CD14-positive monocyte (primary cell): ENCODE measurements at regions not wholly inside any gene's neighbourhood (a gene's known extent, or its start where the extent isn't known, plus 50 kb on each side); places are given as distances from the start of the nearest gene placed in this dataset.

Experiments
- DNase-seq, 3 donors: peaks; one replicate each; pipeline ENCODE4 v3.0.0-alpha.2; 2011 to 2022
- H2AFZ ChIP-seq: 2 replicates; pipeline ENCODE4 v1.6.0; 2012; ENCODE audit warnings: mild to moderate bottlenecking, low read depth, low read length, inconsistent platforms; ENCODE audit not compliant: insufficient read depth, poor library complexity, severe bottlenecking
- H3K27ac ChIP-seq, 2 donors: 1 replicate in 1 of 2; 2 replicates in 1 of 2; pipeline ENCODE4 v1.5.1; 2012 to 2013; ENCODE audit warnings: low read length in 2 of 2, control low read depth in 1 of 2, inconsistent platforms in 1 of 2, low read depth in 1 of 2, mild to moderate bottlenecking in 1 of 2
- H3K27me3 ChIP-seq, 2 donors: one replicate each; pipeline versions ENCODE4 v1.6.0 to v1.6.1; 2011 to 2013; ENCODE audit warnings: low read length in 2 of 2; ENCODE audit not compliant: control insufficient read depth in 2 of 2, insufficient read depth in 2 of 2
- H3K36me3 ChIP-seq, 2 donors: replicated peaks in 1 of 2; 1 replicate in 1 of 2; 2 replicates in 1 of 2; pipeline versions ENCODE4 v1.5.1 to v1.6.1; 2012 to 2013; ENCODE audit warnings: low read length in 2 of 2, control low read depth in 1 of 2, inconsistent platforms in 1 of 2, mild to moderate bottlenecking in 1 of 2; ENCODE audit not compliant: insufficient read depth in 2 of 2, control insufficient read depth in 1 of 2
- H3K4me1 ChIP-seq, 2 donors: 1 replicate in 1 of 2; 2 replicates in 1 of 2; pipeline versions ENCODE4 v1.5.1 to v1.6.1; 2012 to 2013; ENCODE audit warnings: low read length in 2 of 2, control low read depth in 1 of 2, inconsistent platforms in 1 of 2, mild to moderate bottlenecking in 1 of 2, moderate library complexity in 1 of 2; ENCODE audit not compliant: insufficient read depth in 2 of 2, control insufficient read depth in 1 of 2
- H3K4me2 ChIP-seq: replicated peaks from 2 replicates; pipeline ENCODE3; 2012; ENCODE audit warnings: low read length, moderate library complexity, mild to moderate bottlenecking; ENCODE audit not compliant: poor library complexity, severe bottlenecking; ENCODE audit errors: extremely low read depth
- H3K4me3 ChIP-seq, 3 experiments: fragments of 200-600 bp in 1 of 3; sonication (generic) in 1 of 3; replicated peaks in 1 of 3; 1 replicate in 2 of 3; 2 replicates in 1 of 3; pipeline ENCODE4 v1.5.1; 2011 to 2013; ENCODE audit warnings: low read length in 3 of 3, mild to moderate bottlenecking in 3 of 3, control low read depth in 2 of 3, low read depth in 2 of 3, inconsistent platforms in 1 of 3, moderate library complexity in 1 of 3
- H3K79me2 ChIP-seq: 2 replicates; pipeline ENCODE4 v1.6.0; 2012; ENCODE audit warnings: mild to moderate bottlenecking, control low read depth, inconsistent platforms, low read length, moderate library complexity; ENCODE audit not compliant: insufficient read depth
- H3K9ac ChIP-seq: 2 replicates; pipeline ENCODE4 v1.6.0; 2017; ENCODE audit warnings: low read length, mild to moderate bottlenecking; ENCODE audit not compliant: insufficient read depth, poor library complexity, severe bottlenecking
- H3K9me3 ChIP-seq, 2 donors: replicated peaks in 1 of 2; 1 replicate in 1 of 2; 2 replicates in 1 of 2; pipeline versions ENCODE4 v1.5.1 to v1.6.1; 2012 to 2013; ENCODE audit warnings: low read length in 2 of 2, control low read depth in 1 of 2; ENCODE audit not compliant: control insufficient read depth in 1 of 2, insufficient read depth in 1 of 2
- H4K20me1 ChIP-seq: 2 replicates; pipeline ENCODE4 v1.6.0; 2012; ENCODE audit warnings: mild to moderate bottlenecking, low read length, control low read depth, moderate library complexity; ENCODE audit not compliant: insufficient read depth
- H3K27ac Mint-ChIP-seq, 7 donors: one replicate each; pipeline ENCODE4 v1.8.0; 2020; ENCODE audit warnings: mild to moderate bottlenecking in 7 of 7, mixed read lengths in 7 of 7, moderate library complexity in 6 of 7, inconsistent platforms in 2 of 7
- H3K27me3 Mint-ChIP-seq, 3 donors: one replicate each; pipeline ENCODE4 v1.8.0; 2021 to 2022; ENCODE audit warnings: low read depth in 3 of 3, mild to moderate bottlenecking in 3 of 3, mixed read lengths in 3 of 3, moderate library complexity in 3 of 3, inconsistent platforms in 1 of 3
- H3K36me3 Mint-ChIP-seq, 2 donors: one replicate each; pipeline ENCODE4 v1.8.0; 2020; ENCODE audit warnings: mixed read lengths in 2 of 2, inconsistent platforms in 1 of 2, mild to moderate bottlenecking in 1 of 2
- H3K4me1 Mint-ChIP-seq: one replicate; pipeline ENCODE4 v1.8.0; 2020; ENCODE audit warnings: mild to moderate bottlenecking, mixed read lengths
- H3K4me3 Mint-ChIP-seq, 2 donors: one replicate each; pipeline ENCODE4 v1.8.0; 2020; ENCODE audit warnings: mild to moderate bottlenecking in 2 of 2, mixed read lengths in 2 of 2, moderate library complexity in 1 of 2
- H3K9me3 Mint-ChIP-seq, 7 donors: one replicate each; pipeline ENCODE4 v1.8.0; 2020 to 2022; ENCODE audit warnings: mixed read lengths in 7 of 7, mild to moderate bottlenecking in 6 of 7, moderate library complexity in 6 of 7, inconsistent platforms in 2 of 7
- WGBS: methylation state at CpG from one replicate; pipeline ENCODE4 v1.1.5; 2013; ENCODE audit warnings: missing lambda C conversion rate; ENCODE audit not compliant: insufficient coverage; 5-methylcytosine and 5-hydroxymethylcytosine counted together
- intact Hi-C, 2 donors: fragments of 100-400 bp; cut with micrococcal nuclease; formaldehyde crosslinking; loops; one replicate each; pipeline versions ENCODE4 v1.15.0 to v1.15.1; 2023
- TF ChIP-seq, protein P1 (sequence below): fragments of 200-600 bp; IDR thresholded peaks from one replicate; pipeline ENCODE4 v1.8.0; 2022; ENCODE audit warnings: antibody characterized with exemption, mild to moderate bottlenecking

DNA sequence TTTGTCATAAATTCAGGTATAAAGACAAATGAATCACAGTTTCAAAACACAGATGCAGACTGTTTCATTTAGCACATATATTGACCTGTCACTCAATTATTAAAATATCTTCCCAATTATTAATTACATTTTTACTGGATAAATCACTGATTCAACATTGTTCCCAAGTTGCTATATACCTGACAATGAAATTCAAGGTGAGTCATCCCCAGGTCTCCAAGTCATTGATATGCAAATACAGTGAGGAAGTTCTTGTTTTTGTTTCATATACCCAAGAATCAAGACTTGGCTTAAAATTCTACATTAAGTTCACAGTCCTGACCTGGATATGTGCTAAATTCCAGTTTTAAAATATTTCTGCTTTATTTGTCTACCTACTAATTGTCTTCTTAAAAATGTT lies 599.3 kb upstream of the PSMD7 start:
- H3K27me3 Mint-ChIP-seq, result peaks cover 0 to under 1% (median 0%) of the 10 kb centered on the region in 3 donors
- H3K9me3 ChIP-seq, result no peaks in the 10 kb centered on the region
- H3K4me3 Mint-ChIP-seq, result no peak overlapping the region
- H2AFZ ChIP-seq, result no peak overlapping the region
- TF ChIP-seq, protein P1, sequence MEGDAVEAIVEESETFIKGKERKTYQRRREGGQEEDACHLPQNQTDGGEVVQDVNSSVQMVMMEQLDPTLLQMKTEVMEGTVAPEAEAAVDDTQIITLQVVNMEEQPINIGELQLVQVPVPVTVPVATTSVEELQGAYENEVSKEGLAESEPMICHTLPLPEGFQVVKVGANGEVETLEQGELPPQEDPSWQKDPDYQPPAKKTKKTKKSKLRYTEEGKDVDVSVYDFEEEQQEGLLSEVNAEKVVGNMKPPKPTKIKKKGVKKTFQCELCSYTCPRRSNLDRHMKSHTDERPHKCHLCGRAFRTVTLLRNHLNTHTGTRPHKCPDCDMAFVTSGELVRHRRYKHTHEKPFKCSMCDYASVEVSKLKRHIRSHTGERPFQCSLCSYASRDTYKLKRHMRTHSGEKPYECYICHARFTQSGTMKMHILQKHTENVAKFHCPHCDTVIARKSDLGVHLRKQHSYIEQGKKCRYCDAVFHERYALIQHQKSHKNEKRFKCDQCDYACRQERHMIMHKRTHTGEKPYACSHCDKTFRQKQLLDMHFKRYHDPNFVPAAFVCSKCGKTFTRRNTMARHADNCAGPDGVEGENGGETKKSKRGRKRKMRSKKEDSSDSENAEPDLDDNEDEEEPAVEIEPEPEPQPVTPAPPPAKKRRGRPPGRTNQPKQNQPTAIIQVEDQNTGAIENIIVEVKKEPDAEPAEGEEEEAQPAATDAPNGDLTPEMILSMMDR, result no peak
- peaks cover 0 to 8% (median 2%) of the 10 kb centered on the region in 7 donors for H3K9me3 Mint-ChIP-seq
- no peaks in the 10 kb centered on the region for H3K36me3 Mint-ChIP-seq
- H3K4me1 Mint-ChIP-seq, result no peaks in the 10 kb centered on the region
- no peak overlapping the region for H3K4me2 ChIP-seq
- no peak overlapping the region for H3K4me3 ChIP-seq
- H3K27me3 ChIP-seq, result no peaks in the 10 kb centered on the region
- intact Hi-C loops, result no loop called here
- no peaks in the 10 kb centered on the region for H3K36me3 ChIP-seq
- DNase-seq, result no peak
- H3K27ac ChIP-seq, result no peak overlapping the region
- H3K9ac ChIP-seq, result no peak overlapping the region
- no peak overlapping the region for H3K27ac Mint-ChIP-seq
- no peaks in the 10 kb centered on the region for H3K79me2 ChIP-seq
- no peaks in the 10 kb centered on the region for H4K20me1 ChIP-seq
- no peaks in the 10 kb centered on the region for H3K4me1 ChIP-seq

DNA sequence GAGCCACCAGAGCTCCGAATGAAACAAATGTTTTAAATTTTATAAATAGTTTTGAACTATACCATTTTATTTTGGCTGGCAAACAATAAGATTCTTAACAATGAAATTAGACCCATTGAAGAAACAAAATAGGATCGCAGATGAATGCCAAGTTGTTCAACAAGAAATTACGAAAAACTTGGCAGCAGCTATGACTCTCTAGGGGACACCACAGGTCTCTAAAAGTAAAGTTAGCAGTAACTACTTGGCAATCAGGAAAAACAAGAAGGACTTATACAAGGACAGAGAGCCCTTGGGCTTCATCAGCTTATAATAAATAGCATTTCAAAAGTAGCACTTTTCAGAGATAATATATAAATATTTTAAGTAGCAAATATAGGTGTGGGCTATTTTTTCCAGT lies 603.8 kb upstream of the PSMD7 start:
- Histone ChIP-seq H3K27ac (no peak overlapping the region), H4K20me1 (no peaks in the 10 kb centered on the region), H3K9ac (no peak overlapping the region), H3K4me1 (no peaks in the 10 kb centered on the region), H3K4me2 (no peak overlapping the region), H3K36me3 (no peaks in the 10 kb centered on the region), H3K4me3 (no peak overlapping the region), H3K79me2 (no peaks in the 10 kb centered on the region), H2AFZ (no peak overlapping the region), H3K9me3 (no peaks in the 10 kb centered on the region), H3K27me3 (no peaks in the 10 kb centered on the region)
- TF ChIP-seq, protein P1, result no peak
- intact Hi-C loops, result no loop called here
- H3K27ac Mint-ChIP-seq, result no peak overlapping the region
- H3K27me3 Mint-ChIP-seq, result no peaks in the 10 kb centered on the region
- no peaks in the 10 kb centered on the region for H3K4me1 Mint-ChIP-seq
- no peaks in the 10 kb centered on the region for H3K36me3 Mint-ChIP-seq
- WGBS, result 77% methylated on average over 2 of the region's 3 CpGs
- peaks cover 0 to 13% (median 6%) of the 10 kb centered on the region in 7 donors for H3K9me3 Mint-ChIP-seq
- no peak for DNase-seq
- H3K4me3 Mint-ChIP-seq, result no peak overlapping the region
